Spleen (tissue), 8 donors: ENCODE measurements at regions not wholly inside any gene's neighbourhood (a gene's known extent, or its start where the extent isn't known, plus 50 kb on each side); places are given as distances from the start of the nearest gene placed in this dataset.

Source experiments
- DNase-seq: peaks from one replicate; pipeline ENCODE4 v3.0.0-alpha.2; 2020
- H3K27ac ChIP-seq, 8 donors: fragments of 200-600 bp; sonication (generic) in 7 of 8; 1 replicate in 4 of 8; 2 replicates in 4 of 8; pipeline versions ENCODE4 v1.5.0 to v1.8.0; 2016 to 2021; ENCODE audit warnings: inconsistent platforms in 4 of 8, mild to moderate bottlenecking in 4 of 8, moderate library complexity in 1 of 8
- H3K27me3 ChIP-seq, 7 donors: fragments of 200-600 bp; sonication (generic) in 6 of 7; replicated peaks in 1 of 7; 1 replicate in 4 of 7; 2 replicates in 3 of 7; pipeline versions ENCODE4 v1.5.0 to v1.8.0; 2016 to 2021; ENCODE audit warnings: inconsistent platforms in 3 of 7, mild to moderate bottlenecking in 1 of 7
- H3K36me3 ChIP-seq, 6 donors: fragments of 200-600 bp; sonication (generic) in 5 of 6; 1 replicate in 4 of 6; 2 replicates in 2 of 6; pipeline versions ENCODE4 v1.5.0 to v1.8.0; 2016 to 2021; ENCODE audit warnings: inconsistent platforms in 2 of 6
- H3K4me1 ChIP-seq, 6 donors: fragments of 200-600 bp; sonication (generic) in 5 of 6; 1 replicate in 3 of 6; 2 replicates in 3 of 6; pipeline versions ENCODE4 v1.5.0 to v1.8.0; 2016 to 2021; ENCODE audit warnings: inconsistent platforms in 3 of 6
- H3K4me3 ChIP-seq, 8 donors: fragments of 200-600 bp; sonication (generic) in 7 of 8; 1 replicate in 4 of 8; 2 replicates in 4 of 8; pipeline versions ENCODE4 v1.5.0 to v1.8.0; 2016 to 2021; ENCODE audit warnings: inconsistent platforms in 4 of 8, mild to moderate bottlenecking in 4 of 8, moderate library complexity in 2 of 8
- H3K9me3 ChIP-seq, 8 donors: fragments of 200-600 bp; sonication (generic) in 7 of 8; 1 replicate in 4 of 8; 2 replicates in 4 of 8; pipeline versions ENCODE4 v1.5.0 to v1.8.0; 2016 to 2021; ENCODE audit warnings: inconsistent platforms in 4 of 8
- POLR2A ChIP-seq, 3 donors: fragments of 450-650 bp; IDR thresholded peaks; one replicate each; pipeline ENCODE4 v1.5.1; 2017; ENCODE audit warnings: antibody characterized with exemption in 3 of 3, mild to moderate bottlenecking in 1 of 3
- POLR2AphosphoS5 ChIP-seq, 3 donors: sonication (generic); formaldehyde crosslinking; IDR thresholded peaks; one replicate each; pipeline ENCODE4 v1.5.1; 2017; ENCODE audit warnings: antibody characterized with exemption in 3 of 3
- intact Hi-C: fragments of 100-400 bp; cut with DNase I; formaldehyde crosslinking; loops from one replicate; pipeline ENCODE4 v1.15.0; 2023; ENCODE audit warnings: low total_unique reads
- small RNA-seq, 4 donors: library from RNA; depleted of rRNA; stranded (forward); fragments of <200 nt; gene quantifications; one replicate each; pipeline ENCODE3, GENCODE V24; 2016
- TF ChIP-seq, protein P1 (sequence below), 11 experiments: fragments of 200-600 bp in 7 of 11; fragments of 450-650 bp in 4 of 11; sonication (generic) in 4 of 11; IDR thresholded peaks in 8 of 11; conservative IDR thresholded peaks in 3 of 11; 1 replicate in 7 of 11; 2 replicates in 4 of 11; pipeline versions ENCODE4 v1.4.0 to v1.8.0; 2016 to 2021; ENCODE audit warnings: antibody characterized with exemption in 11 of 11, inconsistent platforms in 4 of 11, mild to moderate bottlenecking in 1 of 11
- donor health status: DM: no; HTN: no; CAD: no; lungs with moderate emphysema.
- donor health status: DM: no; HTN: no; CAD: no.
- donor health status: DM: no; HTN: no; CAD: no.
- donor health status: DM: yes; HTN: yes; CAD: no.

GRCh38 chr1:192958871-192959270, 100.3 kb downstream of the UCHL5 start:
- Histone ChIP-seq H3K4me3 (no peak overlapping the region), H3K27me3 (no peaks in the 10 kb centered on the region), H3K36me3 (peaks cover 0 to 14% (median 0%) of the 10 kb centered on the region in 6 donors), H3K27ac (no peak overlapping the region), H3K4me1 (no peaks in the 10 kb centered on the region), H3K9me3 (no peaks in the 10 kb centered on the region)
- DNase-seq: no peak
- TF ChIP-seq, protein P1, sequence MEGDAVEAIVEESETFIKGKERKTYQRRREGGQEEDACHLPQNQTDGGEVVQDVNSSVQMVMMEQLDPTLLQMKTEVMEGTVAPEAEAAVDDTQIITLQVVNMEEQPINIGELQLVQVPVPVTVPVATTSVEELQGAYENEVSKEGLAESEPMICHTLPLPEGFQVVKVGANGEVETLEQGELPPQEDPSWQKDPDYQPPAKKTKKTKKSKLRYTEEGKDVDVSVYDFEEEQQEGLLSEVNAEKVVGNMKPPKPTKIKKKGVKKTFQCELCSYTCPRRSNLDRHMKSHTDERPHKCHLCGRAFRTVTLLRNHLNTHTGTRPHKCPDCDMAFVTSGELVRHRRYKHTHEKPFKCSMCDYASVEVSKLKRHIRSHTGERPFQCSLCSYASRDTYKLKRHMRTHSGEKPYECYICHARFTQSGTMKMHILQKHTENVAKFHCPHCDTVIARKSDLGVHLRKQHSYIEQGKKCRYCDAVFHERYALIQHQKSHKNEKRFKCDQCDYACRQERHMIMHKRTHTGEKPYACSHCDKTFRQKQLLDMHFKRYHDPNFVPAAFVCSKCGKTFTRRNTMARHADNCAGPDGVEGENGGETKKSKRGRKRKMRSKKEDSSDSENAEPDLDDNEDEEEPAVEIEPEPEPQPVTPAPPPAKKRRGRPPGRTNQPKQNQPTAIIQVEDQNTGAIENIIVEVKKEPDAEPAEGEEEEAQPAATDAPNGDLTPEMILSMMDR (IDR thresholded peaks at IDR 0.05 in 8 of 11, conservative IDR thresholded peaks at IDR 0.05 in 3 of 11): no peak
- TF ChIP-seq POLR2AphosphoS5 (IDR thresholded peaks at IDR 0.05) (no peak), POLR2A (IDR thresholded peaks at IDR 0.05) (no peak)
- intact Hi-C loops: no loop called here

DNA sequence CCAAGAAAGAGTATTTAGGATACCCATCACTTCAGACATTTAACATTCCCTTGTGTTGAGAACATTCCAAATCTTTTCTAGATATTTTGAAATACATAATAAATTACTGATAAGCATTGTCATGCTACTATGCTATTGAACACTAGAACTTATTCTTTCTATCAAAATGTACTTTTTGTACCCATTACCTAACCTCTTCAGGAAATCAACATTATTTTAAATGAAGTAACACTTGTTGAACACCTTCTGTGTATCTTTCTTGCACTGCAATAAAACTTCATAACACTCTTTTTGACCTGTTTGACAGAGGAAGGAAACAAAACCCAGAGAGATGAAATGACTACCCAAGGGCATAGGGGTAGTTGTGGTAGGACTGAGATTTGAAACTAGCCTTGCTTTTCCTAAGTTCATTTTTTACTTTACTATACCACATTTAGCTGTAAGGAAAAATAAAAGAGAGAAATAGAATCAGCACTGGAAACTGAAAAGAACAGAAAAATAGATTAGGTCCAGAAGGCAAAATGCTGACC, 99.4 kb downstream of the UCHL5 start:
- TF ChIP-seq POLR2AphosphoS5 (IDR thresholded peaks at IDR 0.05): no peak
- no peak for TF ChIP-seq POLR2A (IDR thresholded peaks at IDR 0.05)
- TF ChIP-seq, protein P1 (IDR thresholded peaks at IDR 0.05 in 8 of 11, conservative IDR thresholded peaks at IDR 0.05 in 3 of 11): no peak
- Histone ChIP-seq H3K27me3 (no peaks in the 10 kb centered on the region), H3K36me3 (peaks cover 0 to 14% (median 0%) of the 10 kb centered on the region in 6 donors), H3K9me3 (no peaks in the 10 kb centered on the region), H3K4me1 (no peaks in the 10 kb centered on the region), H3K4me3 (no peak overlapping the region), H3K27ac (no peak overlapping the region)
- no peak for DNase-seq
- intact Hi-C loops: no loop called here

Small RNA genes in the stretch of these regions (small RNA-seq; reads per million reads assigned to genes)
- gene RN7SKP126: 0 reads per million in 4 donors
